ENCODE measurements at regions not wholly inside any gene's neighbourhood (a gene's known extent, or its start where the extent isn't known, plus 50 kb on each side); places are given as distances from the start of the nearest gene placed in this dataset.

- TF ChIP-seq EZH2 (IDR thresholded peaks at IDR 0.05; ENCODE audit: borderline replicate concordance, low read depth, low read length, severe bottlenecking) (no peak), CTCF (IDR thresholded peaks at IDR 0.05; ENCODE audit: borderline replicate concordance, extremely low read depth, low read length, poor library complexity, severe bottlenecking) (no peak)
- peaks cover 5% of the 10 kb centered on the region for H3K27me3 ChIP-seq (ENCODE audit: insufficient read depth, low read length, poor library complexity)
- H3K79me2 ChIP-seq (ENCODE audit: insufficient read depth, low read length), result no peaks in the 10 kb centered on the region
- no peak overlapping the region for H3K4me2 ChIP-seq (ENCODE audit: insufficient read depth, low read length)
- ATAC-seq (ENCODE audit: insufficient read depth, low read depth) (no peak), DNase-seq (no peak)
- H2AFZ ChIP-seq (ENCODE audit: low read depth, low read length), result no peak overlapping the region
- H3K4me3 ChIP-seq (ENCODE audit: low read depth in 1 of 2, low read length in 2 of 2), result no peak overlapping the region
- H3K9me3 ChIP-seq (ENCODE audit: insufficient read depth, low read length, severe bottlenecking), result no peaks in the 10 kb centered on the region
- H3K36me3 ChIP-seq (ENCODE audit: insufficient read depth, low read length), result no peaks in the 10 kb centered on the region
- H3K4me1 ChIP-seq (ENCODE audit: insufficient read depth, low read length), result no peaks in the 10 kb centered on the region
- H4K20me1 ChIP-seq (ENCODE audit: insufficient read depth, low read length), result no peaks in the 10 kb centered on the region
- no peak overlapping the region for H3K9ac ChIP-seq (ENCODE audit: low read depth, low read length)
- H3K27ac ChIP-seq (ENCODE audit: low read length), result no peak overlapping the region
Measured at GRCh38 chr11:15532432-15532831, 417.7 kb downstream of the INSC start.

GRCh38 chr11:15534266-15534665 is 419.5 kb downstream of the INSC start:
- H3K4me1 ChIP-seq (ENCODE audit: insufficient read depth, low read length), result no peaks in the 10 kb centered on the region
- H3K9ac ChIP-seq (ENCODE audit: low read depth, low read length), result no peak overlapping the region
- ATAC-seq (ENCODE audit: insufficient read depth, low read depth), result no peak
- H3K79me2 ChIP-seq (ENCODE audit: insufficient read depth, low read length), result no peaks in the 10 kb centered on the region
- no peaks in the 10 kb centered on the region for H4K20me1 ChIP-seq (ENCODE audit: insufficient read depth, low read length)
- no peak for DNase-seq
- H2AFZ ChIP-seq (ENCODE audit: low read depth, low read length), result no peak overlapping the region
- no peaks in the 10 kb centered on the region for H3K36me3 ChIP-seq (ENCODE audit: insufficient read depth, low read length)
- peaks cover 5% of the 10 kb centered on the region for H3K27me3 ChIP-seq (ENCODE audit: insufficient read depth, low read length, poor library complexity)
- TF ChIP-seq CTCF (IDR thresholded peaks at IDR 0.05; ENCODE audit: borderline replicate concordance, extremely low read depth, low read length, poor library complexity, severe bottlenecking), result no peak
- H3K4me2 ChIP-seq (ENCODE audit: insufficient read depth, low read length), result no peak overlapping the region
- H3K4me3 ChIP-seq (ENCODE audit: low read depth in 1 of 2, low read length in 2 of 2), result no peak overlapping the region
- no peak overlapping the region for H3K27ac ChIP-seq (ENCODE audit: low read length)
- H3K9me3 ChIP-seq (ENCODE audit: insufficient read depth, low read length, severe bottlenecking), result no peaks in the 10 kb centered on the region

- Histone ChIP-seq H2AFZ (ENCODE audit: low read depth, low read length) (no peak overlapping the region), H3K4me3 (ENCODE audit: low read depth in 1 of 2, low read length in 2 of 2) (no peak overlapping the region), H3K36me3 (ENCODE audit: insufficient read depth, low read length) (no peaks in the 10 kb centered on the region), H4K20me1 (ENCODE audit: insufficient read depth, low read length) (no peaks in the 10 kb centered on the region), H3K79me2 (ENCODE audit: insufficient read depth, low read length) (no peaks in the 10 kb centered on the region), H3K9me3 (ENCODE audit: insufficient read depth, low read length, severe bottlenecking) (no peaks in the 10 kb centered on the region), H3K4me1 (ENCODE audit: insufficient read depth, low read length) (no peaks in the 10 kb centered on the region), H3K9ac (ENCODE audit: low read depth, low read length) (no peak overlapping the region), H3K27me3 (ENCODE audit: insufficient read depth, low read length, poor library complexity) (peaks cover 8% of the 10 kb centered on the region), H3K27ac (ENCODE audit: low read length) (no peak overlapping the region), H3K4me2 (ENCODE audit: insufficient read depth, low read length) (no peak overlapping the region)
- ATAC-seq (ENCODE audit: insufficient read depth, low read depth) (no peak), DNase-seq (no peak)
- TF ChIP-seq EZH2 (IDR thresholded peaks at IDR 0.05; ENCODE audit: borderline replicate concordance, low read depth, low read length, severe bottlenecking) (no peak), CTCF (IDR thresholded peaks at IDR 0.05; ENCODE audit: borderline replicate concordance, extremely low read depth, low read length, poor library complexity, severe bottlenecking) (no peak)
Measured at GRCh38 chr11:15535414-15535813, 420.7 kb downstream of the INSC start.

- DNase-seq (no peak), ATAC-seq (ENCODE audit: insufficient read depth, low read depth) (no peak)
- Histone ChIP-seq H3K4me1 (ENCODE audit: insufficient read depth, low read length) (no peaks in the 10 kb centered on the region), H3K9ac (ENCODE audit: low read depth, low read length) (no peak overlapping the region), H3K9me3 (ENCODE audit: insufficient read depth, low read length, severe bottlenecking) (no peaks in the 10 kb centered on the region), H3K36me3 (ENCODE audit: insufficient read depth, low read length) (no peaks in the 10 kb centered on the region), H2AFZ (ENCODE audit: low read depth, low read length) (no peak overlapping the region), H3K27ac (ENCODE audit: low read length) (no peak overlapping the region), H3K4me2 (ENCODE audit: insufficient read depth, low read length) (no peak overlapping the region), H3K27me3 (ENCODE audit: insufficient read depth, low read length, poor library complexity) (peaks cover 8% of the 10 kb centered on the region), H3K4me3 (ENCODE audit: low read depth in 1 of 2, low read length in 2 of 2) (no peak overlapping the region), H3K79me2 (ENCODE audit: insufficient read depth, low read length) (no peaks in the 10 kb centered on the region), H4K20me1 (ENCODE audit: insufficient read depth, low read length) (no peaks in the 10 kb centered on the region; the same call in 1 of the 2 replicates)
- TF ChIP-seq EZH2 (IDR thresholded peaks at IDR 0.05; ENCODE audit: borderline replicate concordance, low read depth, low read length, severe bottlenecking) (no peak), CTCF (IDR thresholded peaks at IDR 0.05; ENCODE audit: borderline replicate concordance, extremely low read depth, low read length, poor library complexity, severe bottlenecking) (no peak)
Measured at GRCh38 chr11:15536438-15536837, 421.7 kb downstream of the INSC start.
